H1 (cell line): ENCODE measurements at regions not wholly inside any gene's neighbourhood (a gene's known extent, or its start where the extent isn't known, plus 50 kb on each side); places are given as distances from the start of the nearest gene placed in this dataset.

Experiments
- CTCF ChIA-PET: fragments of 300-600 bp; sonication (Branson Sonifier 250); formaldehyde crosslinking; loops from one replicate; lab custom pipeline; 2021; ENCODE audit not compliant: partially characterized antibody; lab: Charles Lee
- POLR2A ChIA-PET: fragments of 300-600 bp; sonication (Branson Sonifier 250); formaldehyde crosslinking; loops from one replicate; lab custom pipeline; 2021; ENCODE audit warnings: inconsistent platforms; ENCODE audit not compliant: partially characterized antibody; lab: Charles Lee
- DNase-seq, 2 experiments: peaks; one replicate each; pipeline versions ENCODE4 v3.0.0 to v3.0.0-alpha.2; 2010 to 2022; ENCODE audit warnings: low spot score in 2 of 2, low read depth in 1 of 2, mixed read lengths in 1 of 2
- FAIRE-seq: peaks from 2 replicates; lab custom pipeline; 2011; peaks lifted over from hg19 to GRCh38; lab: Jason Lieb, UNC
- H2AFZ ChIP-seq: 2 replicates; pipeline ENCODE4 v1.8.1; 2012; ENCODE audit warnings: low read length, inconsistent platforms
- H2AK5ac ChIP-seq: 2 replicates; pipeline ENCODE4 v1.6.1; 2013; ENCODE audit warnings: low read depth, low read length
- H2BK120ac ChIP-seq: replicated peaks from 2 replicates; pipeline ENCODE3; 2013; ENCODE audit warnings: low read depth, low read length, inconsistent platforms
- H2BK12ac ChIP-seq: 2 replicates; pipeline ENCODE4 v1.6.1; 2013; ENCODE audit warnings: low read depth, low read length
- H2BK15ac ChIP-seq: 2 replicates; pipeline ENCODE4 v1.6.1; 2013; ENCODE audit warnings: low read length
- H2BK20ac ChIP-seq: 2 replicates; pipeline ENCODE4 v1.6.1; 2013; ENCODE audit warnings: low read length
- H2BK5ac ChIP-seq: 2 replicates; pipeline ENCODE4 v1.6.1; 2013; ENCODE audit warnings: low read depth, low read length
- H3K14ac ChIP-seq: 2 replicates; pipeline ENCODE4 v1.6.1; 2013; ENCODE audit warnings: inconsistent platforms; ENCODE audit not compliant: insufficient read length
- H3K18ac ChIP-seq: 2 replicates; pipeline ENCODE4 v1.6.1; 2013; ENCODE audit warnings: low read length; ENCODE audit errors: extremely low read depth
- H3K23ac ChIP-seq: 2 replicates; pipeline ENCODE4 v1.6.1; 2013; ENCODE audit warnings: inconsistent platforms; ENCODE audit not compliant: insufficient read length
- H3K23me2 ChIP-seq: 2 replicates; pipeline ENCODE4 v1.6.1; 2013; ENCODE audit warnings: low read depth, low read length
- H3K27ac ChIP-seq: 2 replicates; pipeline ENCODE4 v1.6.1; 2011; ENCODE audit warnings: low read depth, low read length, inconsistent platforms
- H3K27me3 ChIP-seq, 4 experiments: replicated peaks in 1 of 4; 1 replicate in 1 of 4; 2 replicates in 3 of 4; pipeline versions ENCODE4 v1.6.1 to v1.8.1; 2011 to 2013; ENCODE audit warnings: low read length in 3 of 4, mild to moderate bottlenecking in 3 of 4, inconsistent platforms in 2 of 4, mixed read lengths in 2 of 4, moderate library complexity in 1 of 4; ENCODE audit not compliant: control insufficient read depth in 3 of 4, insufficient read depth in 3 of 4; ENCODE audit errors: extremely low read depth in 1 of 4
- H3K36me3 ChIP-seq, 4 experiments: 2 replicates each; pipeline versions ENCODE4 v1.6.1 to v1.8.1; 2011 to 2013; ENCODE audit warnings: mild to moderate bottlenecking in 4 of 4, low read length in 3 of 4, moderate library complexity in 2 of 4, control low read depth in 1 of 4, inconsistent platforms in 1 of 4; ENCODE audit not compliant: insufficient read depth in 4 of 4, control insufficient read depth in 2 of 4
- H3K4ac ChIP-seq: replicated peaks from 2 replicates; pipeline ENCODE3; 2013; ENCODE audit warnings: low read length, low read depth, mixed read lengths, inconsistent platforms; ENCODE audit not compliant: insufficient read length
- H3K4me1 ChIP-seq, 4 experiments: replicated peaks in 1 of 4; 1 replicate in 1 of 4; 2 replicates in 3 of 4; pipeline versions ENCODE4 v1.6.1 to v1.8.1; 2011 to 2013; ENCODE audit warnings: low read length in 3 of 4, inconsistent platforms in 2 of 4, mixed read lengths in 1 of 4; ENCODE audit not compliant: insufficient read depth in 4 of 4, control insufficient read depth in 3 of 4
- H3K4me2 ChIP-seq, 2 experiments: 2 replicates each; pipeline versions ENCODE4 v1.6.1 to v1.8.1; 2011 to 2013; ENCODE audit warnings: low read depth in 2 of 2, low read length in 2 of 2, control low read depth in 1 of 2, inconsistent platforms in 1 of 2, mild to moderate bottlenecking in 1 of 2; ENCODE audit not compliant: insufficient read depth in 1 of 2
- H3K4me3 ChIP-seq, 4 experiments: fragments of 200-600, 300-600 bp in 1 of 4; sonication (generic), shearing (Covaris generic), sonication (Bioruptor Twin) in 1 of 4; 2 replicates each; pipeline versions ENCODE4 v1.5.1 to v1.8.1; 2011 to 2016; ENCODE audit warnings: low read length in 4 of 4, low read depth in 3 of 4, control low read depth in 2 of 4, inconsistent platforms in 2 of 4, mild to moderate bottlenecking in 2 of 4, mixed read lengths in 1 of 4, moderate library complexity in 1 of 4; ENCODE audit not compliant: insufficient read depth in 2 of 4; ENCODE audit errors: extremely low read depth in 1 of 4
- H3K56ac ChIP-seq: replicated peaks from 2 replicates; pipeline ENCODE3; 2013; ENCODE audit warnings: low read depth, mild to moderate bottlenecking, mixed read lengths, low read length, inconsistent platforms; ENCODE audit not compliant: insufficient read length
- H3K79me1 ChIP-seq: 2 replicates; pipeline ENCODE4 v1.6.1; 2013; ENCODE audit warnings: low read depth, low read length, control low read depth
- H3K79me2 ChIP-seq, 2 experiments: 2 replicates each; pipeline versions ENCODE4 v1.6.1 to v1.8.1; 2012 to 2013; ENCODE audit warnings: low read length in 2 of 2, mild to moderate bottlenecking in 2 of 2, inconsistent platforms in 1 of 2; ENCODE audit not compliant: insufficient read depth in 2 of 2, control insufficient read depth in 1 of 2
- H3K9ac ChIP-seq, 4 experiments: replicated peaks in 1 of 4; 1 replicate in 1 of 4; 2 replicates in 3 of 4; pipeline versions ENCODE4 v1.6.1 to v1.8.1; 2011 to 2013; ENCODE audit warnings: low read depth in 3 of 4, low read length in 3 of 4, control low read depth in 2 of 4, mild to moderate bottlenecking in 2 of 4, moderate library complexity in 2 of 4, inconsistent platforms in 1 of 4; ENCODE audit errors: extremely low read depth in 1 of 4
- H3K9me3 ChIP-seq, 2 experiments: 2 replicates each; pipeline versions ENCODE4 v1.6.1 to v1.8.1; 2012 to 2013; ENCODE audit warnings: mild to moderate bottlenecking in 2 of 2, moderate library complexity in 2 of 2, control low read depth in 1 of 2, inconsistent platforms in 1 of 2, low read depth in 1 of 2, low read length in 1 of 2, mixed read lengths in 1 of 2; ENCODE audit not compliant: insufficient read depth in 2 of 2
- H4K20me1 ChIP-seq, 2 experiments: replicated peaks in 1 of 2; 2 replicates each; pipeline versions ENCODE3 to v1.8.1; 2011 to 2013; ENCODE audit warnings: inconsistent platforms in 2 of 2, low read length in 2 of 2, mild to moderate bottlenecking in 1 of 2; ENCODE audit not compliant: insufficient read depth in 2 of 2, control insufficient read depth in 1 of 2
- H4K5ac ChIP-seq: 2 replicates; pipeline ENCODE4 v1.6.1; 2013; ENCODE audit warnings: low read length, low read depth, mixed read lengths, inconsistent platforms; ENCODE audit not compliant: insufficient read length
- H4K8ac ChIP-seq: 2 replicates; pipeline ENCODE4 v1.8.0; 2013; ENCODE audit warnings: mild to moderate bottlenecking, moderate library complexity, low read length, inconsistent platforms; ENCODE audit not compliant: insufficient read depth; ENCODE audit errors: extremely low read depth
- H4K91ac ChIP-seq: replicated peaks from 2 replicates; pipeline ENCODE3; 2013; ENCODE audit warnings: low read length, mixed read lengths, inconsistent platforms; ENCODE audit not compliant: insufficient read length
- EZH2 ChIP-seq: fragments of 200-600 bp; sonication (generic); IDR thresholded peaks from 2 replicates; pipeline ENCODE4 v1.7.1; 2012; ENCODE audit warnings: low read depth, mild to moderate bottlenecking, moderate library complexity, low read length, inconsistent platforms; ENCODE audit not compliant: severe bottlenecking
- JUN ChIP-seq: IDR thresholded peaks from 2 replicates; pipeline ENCODE4 v1.6.1; 2011; ENCODE audit warnings: low read depth, mild to moderate bottlenecking, improper control_type of control experiment, low read length
- MAFK ChIP-seq: IDR thresholded peaks from 2 replicates; pipeline ENCODE4 v1.6.1; 2012; ENCODE audit warnings: low read depth, mild to moderate bottlenecking, improper control_type of control experiment, low read length
- POLR2A ChIP-seq, 2 experiments: IDR thresholded peaks; 1 replicate in 1 of 2; 2 replicates in 1 of 2; pipeline ENCODE4 v1.6.1; 2011; ENCODE audit warnings: low read depth in 2 of 2, low read length in 2 of 2, mild to moderate bottlenecking in 2 of 2; ENCODE audit errors: control extremely low read depth in 1 of 2
- SIX5 ChIP-seq: IDR thresholded peaks from 2 replicates; pipeline ENCODE4 v1.6.1; 2011; ENCODE audit warnings: mild to moderate bottlenecking, low read depth, low read length
- SP4 ChIP-seq: IDR thresholded peaks from 2 replicates; pipeline ENCODE4 v1.6.1; 2012; ENCODE audit warnings: low read length, inconsistent platforms
- TBP ChIP-seq: IDR thresholded peaks from 2 replicates; pipeline ENCODE4 v1.6.1; 2011; ENCODE audit warnings: low read depth, low read length, improper control_type of control experiment
- WGBS, 2 experiments: shearing (Covaris generic) in 1 of 2; methylation state at CpG; one replicate each; pipeline versions ENCODE4 v1.1.6 to v1.1.7; 2013 to 2015; ENCODE audit warnings: low lambda C conversion rate in 2 of 2, mixed read lengths in 2 of 2, inconsistent platforms in 1 of 2, low coverage in 1 of 2, missing lambda C conversion rate in 1 of 2; ENCODE audit not compliant: insufficient replicate concordance in 2 of 2, insufficient coverage in 1 of 2, insufficient read length in 1 of 2; ENCODE audit errors: extremely low coverage in 1 of 2, missing lambda C conversion rate in 1 of 2; 5-methylcytosine and 5-hydroxymethylcytosine counted together
- TF ChIP-seq, protein P1 (sequence below), 3 experiments: IDR thresholded peaks; 1 replicate in 2 of 3; 2 replicates in 1 of 3; pipeline versions ENCODE4 v1.5.1 to v1.6.1; 2011; ENCODE audit warnings: low read length in 3 of 3, mild to moderate bottlenecking in 3 of 3, inconsistent platforms in 2 of 3, low read depth in 1 of 3, moderate library complexity in 1 of 3; ENCODE audit not compliant: insufficient read depth in 1 of 3; ENCODE audit errors: control extremely low read depth in 1 of 3

DNA sequence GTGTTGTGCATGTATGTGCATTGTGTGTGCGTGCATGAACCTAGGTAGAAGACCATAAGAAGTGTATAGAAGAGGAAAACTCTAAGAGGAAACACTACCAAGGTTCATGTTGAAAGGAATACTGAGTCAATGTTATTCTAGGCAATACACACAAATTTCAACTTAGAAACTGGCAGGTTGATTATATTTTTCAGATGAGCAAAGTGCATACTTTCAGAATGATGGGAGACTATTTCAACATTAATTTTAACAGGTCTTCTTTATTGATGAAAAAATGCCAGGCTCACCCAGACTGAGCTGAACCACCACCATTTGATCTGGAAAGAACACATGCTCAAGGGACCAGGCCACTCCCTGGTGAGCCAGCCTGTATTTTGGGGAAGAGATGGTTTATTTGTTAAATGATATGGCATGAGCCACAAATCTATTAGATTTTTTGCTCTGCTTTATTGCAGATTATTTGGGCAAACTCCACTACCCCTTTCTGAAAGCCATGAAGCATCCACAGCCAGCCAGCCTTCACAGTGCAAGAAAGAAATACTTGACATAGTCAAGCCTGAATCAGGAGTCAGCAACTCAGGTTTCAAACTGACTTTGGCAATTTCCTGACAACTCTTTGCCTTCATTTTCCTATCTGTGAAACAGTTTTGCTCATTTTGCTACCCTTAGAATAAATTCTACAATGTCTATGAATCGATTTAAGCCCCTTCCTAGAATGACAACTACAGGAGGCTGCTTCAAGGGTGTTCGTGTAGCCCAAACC is 368.9 kb downstream of the COG6 start:
- H3K4me1 ChIP-seq: no peaks in the 10 kb centered on the region
- ChIA-PET POLR2A (no interaction called here), CTCF (interaction anchor here (3.3 kb wide), 1 partner anchor 45 kb away, joined by 11 read pairs; no protein-coding TSS in a partner anchor)
- H2AK5ac ChIP-seq: no peak overlapping the region
- TF ChIP-seq POLR2A (IDR thresholded peaks at IDR 0.05; ENCODE audit: control extremely low read depth in 1 of 2, low read depth in 2 of 2, low read length in 2 of 2) (no peak), TBP (no peak), SIX5 (no peak), EZH2 (no peak), SP4 (no peak), JUN (no peak), MAFK (no peak)
- TF ChIP-seq, protein P1, sequence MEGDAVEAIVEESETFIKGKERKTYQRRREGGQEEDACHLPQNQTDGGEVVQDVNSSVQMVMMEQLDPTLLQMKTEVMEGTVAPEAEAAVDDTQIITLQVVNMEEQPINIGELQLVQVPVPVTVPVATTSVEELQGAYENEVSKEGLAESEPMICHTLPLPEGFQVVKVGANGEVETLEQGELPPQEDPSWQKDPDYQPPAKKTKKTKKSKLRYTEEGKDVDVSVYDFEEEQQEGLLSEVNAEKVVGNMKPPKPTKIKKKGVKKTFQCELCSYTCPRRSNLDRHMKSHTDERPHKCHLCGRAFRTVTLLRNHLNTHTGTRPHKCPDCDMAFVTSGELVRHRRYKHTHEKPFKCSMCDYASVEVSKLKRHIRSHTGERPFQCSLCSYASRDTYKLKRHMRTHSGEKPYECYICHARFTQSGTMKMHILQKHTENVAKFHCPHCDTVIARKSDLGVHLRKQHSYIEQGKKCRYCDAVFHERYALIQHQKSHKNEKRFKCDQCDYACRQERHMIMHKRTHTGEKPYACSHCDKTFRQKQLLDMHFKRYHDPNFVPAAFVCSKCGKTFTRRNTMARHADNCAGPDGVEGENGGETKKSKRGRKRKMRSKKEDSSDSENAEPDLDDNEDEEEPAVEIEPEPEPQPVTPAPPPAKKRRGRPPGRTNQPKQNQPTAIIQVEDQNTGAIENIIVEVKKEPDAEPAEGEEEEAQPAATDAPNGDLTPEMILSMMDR (IDR thresholded peaks at IDR 0.05; ENCODE audit: control extremely low read depth in 1 of 3, insufficient read depth in 1 of 3, low read depth in 1 of 3, low read length in 3 of 3): no peak
- H2AFZ ChIP-seq: no peak overlapping the region
- H2BK15ac ChIP-seq: no peak overlapping the region
- H3K36me3 ChIP-seq: no peaks in the 10 kb centered on the region
- H4K5ac ChIP-seq: no peak overlapping the region
- FAIRE-seq (no peak), DNase-seq (no peak)
- no peak overlapping the region for H2BK12ac ChIP-seq
- no peaks in the 10 kb centered on the region for H4K20me1 ChIP-seq
- H3K79me2 ChIP-seq: no peaks in the 10 kb centered on the region
- H3K18ac ChIP-seq: no peak overlapping the region
- no peak overlapping the region for H3K4me2 ChIP-seq
- H3K23me2 ChIP-seq: no peaks in the 10 kb centered on the region
- no peak overlapping the region for H3K9ac ChIP-seq
- H3K4ac ChIP-seq: no peak overlapping the region
- no peak overlapping the region for H3K56ac ChIP-seq
- no peak overlapping the region for H2BK120ac ChIP-seq
- H4K8ac ChIP-seq: no peak overlapping the region
- no peak overlapping the region for H3K23ac ChIP-seq
- no peak overlapping the region for H2BK20ac ChIP-seq
- no peaks in the 10 kb centered on the region for H3K27me3 ChIP-seq
- no peaks in the 10 kb centered on the region for H3K79me1 ChIP-seq
- WGBS, 2 experiments: 93% methylated on average over 3 of the region's 3 CpGs; no CpG with 5 or more reads in 1 of the 2 experiments
- no peak overlapping the region for H3K14ac ChIP-seq
- H2BK5ac ChIP-seq: no peak overlapping the region
- H3K27ac ChIP-seq: no peak overlapping the region
- no peak overlapping the region for H3K4me3 ChIP-seq
- H3K9me3 ChIP-seq: no peaks in the 10 kb centered on the region
- no peak overlapping the region for H4K91ac ChIP-seq
